22Rv1 (cell line): ENCODE measurements at regions not wholly inside any gene's neighbourhood (a gene's known extent, or its start where the extent isn't known, plus 50 kb on each side); places are given as distances from the start of the nearest gene placed in this dataset.
"Not testable (repeated sequence)": the region's sequence is repeated elsewhere in the genome, so short reads cannot be mapped to it uniquely, and the experiment has no call there.

Experiments used
- CTCF ChIP-seq: fragments of 450-650 bp; IDR thresholded peaks from 2 replicates; pipeline ENCODE4 v1.5.1; 2017; ENCODE audit warnings: mild to moderate bottlenecking
- ZFX ChIP-seq: fragments of 450-650 bp; IDR thresholded peaks from 2 replicates; pipeline ENCODE4 v1.6.1; 2017; ENCODE audit warnings: antibody characterized with exemption, borderline replicate concordance

- TF ChIP-seq CTCF, ZFX: not testable (repeated sequence)
These were observed 1366.5 kb downstream of the LRFN5 start for GRCh38 chr14:42973171-42973570.
